C4-2B (cell line): ENCODE measurements at regions not wholly inside any gene's neighbourhood (a gene's known extent, or its start where the extent isn't known, plus 50 kb on each side); places are given as distances from the start of the nearest gene placed in this dataset.

Source experiments
- H3K27ac ChIP-seq: fragments of 450-650 bp; 2 replicates; pipeline ENCODE4 v1.5.1; 2017
- CTCF ChIP-seq: fragments of 450-650 bp; conservative IDR thresholded peaks from 2 replicates; pipeline ENCODE4 v1.5.1; 2017; ENCODE audit warnings: mild to moderate bottlenecking
- ZFX ChIP-seq: fragments of 450-650 bp; IDR thresholded peaks from 2 replicates; pipeline ENCODE4 v1.6.1; 2017

DNA sequence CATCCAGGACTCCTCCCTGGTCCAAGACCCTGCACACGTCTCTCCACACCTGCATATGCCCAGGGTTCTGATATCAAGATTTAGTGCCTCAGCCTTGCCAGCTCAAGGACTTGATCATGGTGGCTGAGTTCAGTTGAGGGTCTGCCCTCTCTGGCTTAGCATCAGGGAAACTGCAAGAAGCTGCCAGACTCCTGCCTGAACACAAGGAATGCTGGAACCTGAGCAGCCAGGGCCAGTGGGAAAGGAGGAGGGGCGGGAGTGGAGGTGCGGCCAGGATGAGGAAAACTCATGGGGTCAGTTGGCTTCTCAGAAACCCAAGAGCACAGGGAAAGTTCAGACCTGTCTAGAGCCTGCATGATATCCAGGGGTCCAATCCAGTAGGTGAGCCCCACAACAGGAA lies 546.1 kb downstream of the BUD13 start:
- TF ChIP-seq ZFX = no peak
- no peak for TF ChIP-seq CTCF
- H3K27ac ChIP-seq = no peak overlapping the region

- no peak for TF ChIP-seq CTCF
- no peak overlapping the region for H3K27ac ChIP-seq
Observed at GRCh38 chr11:116225784-116226585, 546.8 kb downstream of the BUD13 start.

GRCh38 chr11:116225236-116225635 lies 547.6 kb downstream of the BUD13 start:
- H3K27ac ChIP-seq = no peak overlapping the region

DNA sequence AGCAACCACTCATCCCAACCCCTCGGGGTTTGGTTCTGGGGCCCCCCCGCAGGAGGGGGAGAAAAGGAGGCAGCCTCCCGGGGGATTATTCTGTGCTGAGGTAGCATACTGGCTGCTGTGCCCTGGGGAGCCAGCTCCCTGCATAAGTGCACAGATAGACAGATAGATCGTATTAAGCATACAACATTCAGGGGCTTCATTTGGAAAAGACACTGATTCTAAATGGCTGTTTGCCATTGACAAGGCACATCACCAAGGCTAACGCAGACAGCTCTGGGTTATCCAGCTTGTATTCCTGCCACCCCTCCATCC lies 547.9 kb downstream of the BUD13 start:
- no peak for TF ChIP-seq ZFX
- no peak for TF ChIP-seq CTCF
- H3K27ac ChIP-seq = no peak overlapping the region

More at GRCh38 chr11:116225236-116225635, 547.6 kb downstream of the BUD13 start:
- TF ChIP-seq ZFX = no peak

- no peak overlapping the region for H3K27ac ChIP-seq
Observed at GRCh38 chr11:116224154-116224888, 548.5 kb downstream of the BUD13 start.

GRCh38 chr11:116221351-116221750 lies 551.4 kb downstream of the BUD13 start:
- no peak for TF ChIP-seq CTCF
- no peak for TF ChIP-seq ZFX
- no peak overlapping the region for H3K27ac ChIP-seq

More at GRCh38 chr11:116224154-116224888, 548.5 kb downstream of the BUD13 start:
- TF ChIP-seq ZFX (no peak), CTCF (peak; percentile 91)

- no peak overlapping the region for H3K27ac ChIP-seq
- TF ChIP-seq ZFX (no peak), CTCF (no peak)
Observed at GRCh38 chr11:116219171-116219635, 553.6 kb downstream of the BUD13 start.
